C4-2B (cell line): ENCODE measurements at regions not wholly inside any gene's neighbourhood (a gene's known extent, or its start where the extent isn't known, plus 50 kb on each side); places are given as distances from the start of the nearest gene placed in this dataset.

Experiments used
- CTCF ChIP-seq: fragments of 450-650 bp; conservative IDR thresholded peaks from 2 replicates; pipeline ENCODE4 v1.5.1; 2017; ENCODE audit warnings: mild to moderate bottlenecking
- ZFX ChIP-seq: fragments of 450-650 bp; IDR thresholded peaks from 2 replicates; pipeline ENCODE4 v1.6.1; 2017

DNA sequence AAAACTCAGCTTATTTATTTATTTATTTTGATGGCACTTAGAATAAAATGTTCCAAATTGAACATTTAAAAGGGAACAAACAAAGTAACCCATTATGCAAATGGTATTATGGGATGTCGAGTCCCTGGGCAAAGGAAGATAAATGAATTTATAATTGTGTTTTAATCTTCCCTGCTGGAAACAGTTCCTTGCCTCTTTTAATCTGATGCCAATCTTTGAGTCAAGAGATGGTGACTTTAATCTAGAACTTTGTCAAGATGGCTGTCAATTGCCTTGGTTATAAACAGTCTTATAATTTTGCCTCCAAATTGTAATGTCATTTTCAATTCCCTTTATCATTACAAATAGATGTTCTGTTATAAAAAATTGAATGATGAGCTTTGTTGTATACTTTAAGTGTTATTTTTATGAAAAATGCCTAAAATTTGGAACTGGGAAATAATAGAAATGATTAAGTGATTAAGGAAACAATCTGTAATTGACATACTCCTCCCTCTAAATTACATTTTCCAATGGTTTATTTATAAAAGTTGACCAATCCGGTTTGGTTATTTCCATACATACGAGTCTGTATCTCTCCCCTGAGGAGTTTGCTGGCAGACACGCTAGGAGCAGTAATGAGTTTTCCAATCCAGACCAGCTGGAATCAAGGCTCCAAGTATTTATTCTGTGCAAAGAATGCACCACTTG lies 134.9 kb upstream of the FRMD6 start:
- no peak for TF ChIP-seq CTCF
- TF ChIP-seq ZFX, result no peak
